GM21381 (cell line): ENCODE measurements at regions not wholly inside any gene's neighbourhood (a gene's known extent, or its start where the extent isn't known, plus 50 kb on each side); places are given as distances from the start of the nearest gene placed in this dataset.
"Not testable (repeated sequence)": the region's sequence is repeated elsewhere in the genome, so short reads cannot be mapped to it uniquely, and the experiment has no call there.

Source experiments
- ATAC-seq: cut with Tn5 transposase; IDR thresholded peaks from one replicate; pipeline ENCODE4 v1.9.1; 2021; ENCODE audit warnings: mild to moderate bottlenecking, moderate library complexity; ENCODE audit not compliant: unreplicated experiment

DNA sequence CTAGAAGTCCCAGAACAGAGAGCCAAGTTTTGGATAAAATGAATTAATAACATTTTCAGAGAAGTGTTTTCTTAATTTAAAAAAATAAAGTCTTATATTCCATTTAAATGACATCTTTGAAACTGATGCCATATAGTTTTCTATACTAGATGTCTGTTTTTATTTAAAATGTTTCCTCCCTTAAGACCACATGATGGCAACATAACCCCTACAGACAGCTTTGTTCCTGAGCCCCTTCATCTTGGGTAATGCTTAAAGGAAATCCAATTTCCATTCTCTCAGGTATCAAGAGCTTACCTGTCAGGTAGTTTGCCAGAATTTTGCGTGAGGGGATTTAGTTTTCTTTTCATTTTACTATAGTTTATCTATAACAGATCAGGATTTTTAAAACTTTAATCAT lies 181.4 kb upstream of the UGT8 start:
- ATAC-seq, result no peak

GRCh38 chr4:114420069-114420468 lies 178.5 kb upstream of the UGT8 start:
- ATAC-seq, result no peak

DNA sequence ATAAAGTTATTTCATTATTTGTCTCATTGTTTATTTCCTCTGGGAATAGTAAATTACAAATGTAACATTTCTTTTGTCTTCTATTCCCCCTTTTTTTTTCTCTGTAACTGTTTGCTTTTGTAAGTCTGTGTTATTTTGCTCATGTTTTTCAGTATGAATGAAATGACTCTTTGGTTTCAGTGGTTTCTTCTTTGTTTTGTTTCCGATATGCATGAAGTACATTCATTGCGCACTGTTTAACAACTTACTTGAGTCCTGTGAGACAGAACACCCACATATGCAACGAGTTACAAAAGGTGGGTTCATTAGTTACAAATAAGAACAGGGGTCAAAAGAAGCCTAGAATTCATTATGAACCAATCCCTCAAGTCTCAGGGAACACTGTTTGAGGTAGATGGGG lies 175.0 kb upstream of the UGT8 start:
- ATAC-seq, result peak; percentile 89

DNA sequence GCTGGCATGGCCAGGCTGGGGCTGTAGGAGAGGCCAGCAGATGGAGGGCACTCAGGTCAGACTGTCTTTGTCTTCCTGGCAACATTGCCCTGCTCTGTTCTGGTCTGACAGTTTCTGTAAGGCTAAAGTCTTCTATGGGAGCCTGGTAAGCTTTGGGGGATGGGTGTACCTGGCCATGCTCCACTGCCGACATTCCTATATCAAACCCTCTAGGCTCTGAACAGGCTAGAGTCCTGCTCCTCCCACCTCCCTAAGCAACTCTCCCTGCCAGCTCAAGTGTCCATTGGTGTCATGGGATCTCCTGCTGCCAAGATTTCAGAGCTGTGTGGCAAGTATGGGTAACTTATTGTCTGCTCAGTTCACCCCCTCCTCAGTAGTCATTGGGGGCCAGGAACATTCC lies 163.5 kb upstream of the UGT8 start:
- no peak for ATAC-seq

- no peak for ATAC-seq
These were observed 155.8 kb upstream of the UGT8 start for GRCh38 chr4:114442856-114443255.

- ATAC-seq, result no peak
These were observed 154.4 kb upstream of the UGT8 start for GRCh38 chr4:114444211-114444610.

GRCh38 chr4:114447963-114448516 lies 150.6 kb upstream of the UGT8 start:
- not testable (repeated sequence) for ATAC-seq

GRCh38 chr4:114458728-114459127 lies 139.9 kb upstream of the UGT8 start:
- no peak for ATAC-seq

- no peak for ATAC-seq
These were observed 133.8 kb upstream of the UGT8 start for GRCh38 chr4:114464726-114465272.

- ATAC-seq, result no peak
These were observed 132.8 kb upstream of the UGT8 start for GRCh38 chr4:114465766-114466165.

GRCh38 chr4:114466299-114466698 lies 132.3 kb upstream of the UGT8 start:
- ATAC-seq, result no peak

GRCh38 chr4:114472269-114473032 lies 126.2 kb upstream of the UGT8 start:
- ATAC-seq, result no peak

DNA sequence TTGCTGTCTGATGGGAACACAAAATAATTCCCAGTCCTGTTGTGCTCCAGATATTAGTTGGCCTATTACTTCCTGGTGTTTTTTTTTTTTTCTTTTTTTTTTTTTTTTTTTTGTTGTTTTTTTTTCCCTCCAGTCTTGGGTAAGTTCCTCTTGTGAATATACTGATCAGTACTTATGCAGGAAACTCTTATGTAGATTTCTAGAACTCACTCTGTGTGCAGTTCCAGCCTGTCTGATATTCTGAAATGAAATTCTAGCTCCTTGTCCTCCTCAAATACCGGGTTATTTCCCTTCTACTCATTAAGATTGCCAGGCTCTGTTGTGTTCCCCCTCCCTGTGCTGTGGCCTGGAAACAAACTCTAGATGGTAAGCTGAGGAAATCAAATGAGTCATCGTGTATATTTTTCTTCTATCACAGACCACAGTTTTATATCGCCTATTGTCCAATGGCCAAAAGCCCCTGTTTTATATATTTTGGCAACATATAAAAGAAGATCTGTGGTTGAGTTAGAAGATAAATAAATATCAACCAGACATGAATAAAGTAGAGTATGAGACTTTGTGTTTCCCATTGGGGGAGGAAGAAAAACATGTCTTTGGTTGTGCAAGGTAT lies 124.3 kb upstream of the UGT8 start:
- ATAC-seq, result no peak

DNA sequence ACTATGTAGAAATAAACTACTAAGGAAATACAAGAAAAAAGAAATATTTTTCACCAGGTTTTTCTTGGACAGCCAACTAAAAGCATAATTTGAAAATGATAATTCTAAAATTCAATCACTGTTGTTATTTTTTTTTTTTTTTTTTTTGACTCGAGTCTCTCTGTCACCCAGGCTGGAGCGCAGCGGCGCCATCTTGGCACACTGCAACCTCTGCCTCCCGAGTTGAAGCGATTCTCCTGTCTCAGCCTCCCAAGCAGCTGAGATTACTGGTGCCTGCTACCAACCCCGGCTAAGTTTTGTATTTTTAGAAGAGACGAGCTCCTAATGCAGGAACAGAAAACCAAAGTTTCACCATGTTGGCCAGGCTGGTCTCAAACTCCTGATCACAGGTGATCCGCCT lies 122.3 kb upstream of the UGT8 start:
- ATAC-seq, result no peak

- no peak for ATAC-seq
These were observed 119.0 kb upstream of the UGT8 start for GRCh38 chr4:114479595-114479994.

DNA sequence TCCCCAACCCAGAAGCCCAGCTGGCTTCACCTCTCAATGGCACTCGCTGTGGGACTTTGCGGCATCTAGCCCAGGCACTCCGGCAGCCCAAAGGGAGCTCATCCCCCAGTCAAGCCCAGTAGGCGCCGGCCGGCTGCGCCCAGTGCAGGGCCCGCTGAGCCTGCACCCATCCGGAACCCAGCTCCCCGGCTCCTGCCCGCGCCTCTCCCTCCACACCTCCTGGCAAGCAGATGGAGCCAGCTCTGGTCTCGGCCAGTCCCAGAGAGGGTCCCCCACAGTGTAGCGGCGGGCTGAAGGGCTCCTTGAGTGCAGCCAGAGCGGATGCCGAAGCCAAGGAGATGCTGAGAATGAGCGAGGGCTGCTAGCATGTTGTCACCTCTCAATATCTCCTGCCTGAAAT lies 116.8 kb upstream of the UGT8 start:
- ATAC-seq, result no peak

- no peak for ATAC-seq
These were observed 111.5 kb upstream of the UGT8 start for GRCh38 chr4:114487101-114487500.

DNA sequence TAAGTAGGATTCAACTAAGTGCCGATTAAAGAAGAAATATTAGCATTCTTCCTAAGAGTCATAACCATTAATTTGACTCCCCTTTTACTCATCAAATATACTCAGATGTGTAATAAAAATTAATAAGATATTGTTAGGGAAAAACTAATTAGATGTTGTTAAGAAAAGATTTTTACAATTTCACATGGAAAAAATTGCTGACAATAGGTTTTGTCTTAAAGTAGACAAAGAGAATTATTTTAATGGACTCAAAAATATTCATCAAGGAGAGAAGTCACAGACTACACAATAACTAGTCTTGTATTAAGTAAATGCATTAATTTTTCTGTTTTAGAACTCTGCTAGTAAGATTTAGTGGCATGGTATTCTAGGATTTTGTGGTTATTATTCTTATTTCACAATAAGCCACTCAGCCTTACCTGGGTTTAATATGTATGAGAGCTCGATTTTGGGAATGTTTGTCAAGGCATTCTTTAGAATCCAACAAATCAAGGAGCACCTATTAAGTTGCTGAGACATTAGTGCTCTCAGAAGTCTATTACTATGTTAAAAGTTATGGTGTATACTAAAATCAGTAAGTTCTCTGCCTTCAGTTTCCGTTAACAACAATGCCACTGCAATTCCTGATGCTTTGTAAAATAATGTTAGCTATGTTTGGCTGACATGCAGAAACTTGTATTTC lies 110.2 kb upstream of the UGT8 start:
- ATAC-seq, result no peak

DNA sequence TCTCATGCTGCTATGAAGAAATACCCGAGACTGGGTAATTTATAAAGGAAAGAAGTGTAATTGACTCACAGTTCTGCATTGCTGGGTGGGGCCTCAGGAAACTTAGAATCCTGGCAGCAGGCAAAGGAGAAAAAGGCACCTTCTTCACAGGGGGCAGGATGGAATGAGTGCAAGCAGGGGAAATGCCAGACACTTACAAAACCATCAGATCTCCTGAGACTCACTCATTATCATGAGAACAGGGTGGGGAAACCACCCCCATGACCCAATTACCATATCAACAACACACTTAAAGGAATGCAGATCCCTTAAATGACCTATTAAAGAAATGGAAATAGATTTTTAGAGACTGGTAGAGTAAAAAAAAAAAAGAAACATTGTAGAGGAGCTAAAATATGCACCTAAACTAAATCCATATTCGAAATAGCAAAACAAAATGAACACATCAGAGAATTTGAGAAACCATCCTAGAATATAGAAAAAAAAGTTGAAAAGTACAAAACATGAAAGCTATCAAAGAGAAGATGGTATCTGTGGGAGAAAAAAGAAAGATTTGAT lies 104.3 kb upstream of the UGT8 start:
- ATAC-seq, result no peak

GRCh38 chr4:114495471-114495928 lies 103.1 kb upstream of the UGT8 start:
- no peak for ATAC-seq

- ATAC-seq, result no peak
These were observed 101.5 kb upstream of the UGT8 start for GRCh38 chr4:114497116-114497515.
